ENCODE measurements at regions not wholly inside any gene's neighbourhood (a gene's known extent, or its start where the extent isn't known, plus 50 kb on each side); places are given as distances from the start of the nearest gene placed in this dataset.

GRCh38 chr4:151555151-151555945 is 146.4 kb downstream of the FHIP1A start:
- H3K36me3 ChIP-seq = no peaks in the 10 kb centered on the region
- no peak overlapping the region for H3K27ac ChIP-seq
- no peak for TF ChIP-seq CTCF (IDR thresholded peaks at IDR 0.05; ENCODE audit: low read depth, low read length)
- H3K9me3 ChIP-seq (ENCODE audit: low read depth) = no peaks in the 10 kb centered on the region
- H3K27me3 ChIP-seq = no peaks in the 10 kb centered on the region
- no peak overlapping the region for H3K4me3 ChIP-seq
- no peak for DNase-seq (ENCODE audit: low read depth in 1 of 2, low spot score in 1 of 2)
- no peaks in the 10 kb centered on the region for H3K4me1 ChIP-seq (ENCODE audit: low read depth)

GRCh38 chr4:151558496-151559113 is 149.6 kb downstream of the FHIP1A start:
- DNase-seq (ENCODE audit: low read depth in 1 of 2, low spot score in 1 of 2) = no peak
- TF ChIP-seq CTCF (IDR thresholded peaks at IDR 0.05; ENCODE audit: low read depth, low read length) = no peak
- no peak overlapping the region for H3K27ac ChIP-seq
- no peaks in the 10 kb centered on the region for H3K4me1 ChIP-seq (ENCODE audit: low read depth)
- H3K36me3 ChIP-seq = no peaks in the 10 kb centered on the region
- H3K4me3 ChIP-seq = no peak overlapping the region
- H3K9me3 ChIP-seq (ENCODE audit: low read depth) = no peaks in the 10 kb centered on the region
- H3K27me3 ChIP-seq = no peaks in the 10 kb centered on the region

DNA sequence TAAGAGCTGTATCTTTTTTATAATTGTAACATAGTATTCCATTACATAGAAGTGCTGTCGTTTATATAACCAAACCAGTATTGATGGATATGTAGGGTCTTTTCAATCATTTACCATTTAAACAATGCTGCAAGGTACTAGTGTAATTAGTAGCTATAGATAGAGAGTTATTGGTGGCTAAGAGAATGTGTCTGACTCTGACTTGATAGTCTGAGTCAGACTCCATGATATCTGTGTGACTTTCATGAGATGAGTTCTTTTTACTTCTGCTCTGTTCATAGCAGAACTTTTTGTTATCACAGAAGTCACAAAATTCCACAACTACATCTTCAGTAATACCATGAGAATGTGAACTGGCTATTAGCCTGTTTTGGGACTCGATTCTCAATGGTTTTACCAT is 150.6 kb downstream of the FHIP1A start:
- no peak for DNase-seq (ENCODE audit: low read depth in 1 of 2, low spot score in 1 of 2)
- Histone ChIP-seq H3K27ac (no peak overlapping the region), H3K9me3 (ENCODE audit: low read depth) (no peaks in the 10 kb centered on the region), H3K36me3 (no peaks in the 10 kb centered on the region), H3K27me3 (no peaks in the 10 kb centered on the region), H3K4me1 (ENCODE audit: low read depth) (no peaks in the 10 kb centered on the region), H3K4me3 (no peak overlapping the region)
- no peak for TF ChIP-seq CTCF (IDR thresholded peaks at IDR 0.05; ENCODE audit: low read depth, low read length)

DNA sequence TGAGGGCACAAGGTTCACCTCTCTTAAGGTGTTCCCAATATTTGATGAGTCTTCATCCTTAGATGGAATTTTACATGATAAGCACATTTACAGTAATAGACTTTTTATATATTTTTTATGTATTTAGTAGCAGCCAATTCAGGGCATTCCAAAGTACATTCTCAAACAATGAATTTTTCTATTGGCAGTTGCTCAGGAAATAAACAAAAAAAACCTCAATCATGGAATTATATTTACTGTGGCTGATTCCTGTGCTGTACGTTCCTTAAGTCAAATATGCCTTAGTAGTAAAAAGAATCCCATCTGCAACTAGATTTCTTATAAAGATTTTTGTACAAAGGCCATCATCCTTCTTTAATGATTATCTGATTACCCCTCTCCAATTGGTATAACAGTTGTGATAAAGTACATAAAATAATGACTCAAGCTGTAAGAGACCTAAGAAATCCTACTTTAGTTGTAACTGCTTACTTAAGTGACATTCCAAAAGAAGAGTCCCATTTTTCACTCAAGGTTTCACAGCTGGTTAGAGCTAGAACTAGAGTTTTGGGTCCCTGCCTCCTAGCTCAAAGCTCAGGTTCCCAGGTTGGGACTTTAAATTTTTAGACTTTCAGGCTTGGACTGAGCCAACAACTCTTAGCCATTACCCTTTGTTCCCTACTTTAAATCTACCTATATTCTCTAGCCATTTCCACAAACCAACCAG is 152.7 kb downstream of the FHIP1A start:
- no peaks in the 10 kb centered on the region for H3K4me1 ChIP-seq (ENCODE audit: low read depth)
- no peak for DNase-seq (ENCODE audit: low read depth in 1 of 2, low spot score in 1 of 2)
- H3K27me3 ChIP-seq = no peaks in the 10 kb centered on the region
- no peak overlapping the region for H3K4me3 ChIP-seq
- no peak for TF ChIP-seq CTCF (IDR thresholded peaks at IDR 0.05; ENCODE audit: low read depth, low read length)
- no peaks in the 10 kb centered on the region for H3K36me3 ChIP-seq
- H3K9me3 ChIP-seq (ENCODE audit: low read depth) = no peaks in the 10 kb centered on the region
- H3K27ac ChIP-seq = no peak overlapping the region

GRCh38 chr4:151563194-151563593 is 154.2 kb downstream of the FHIP1A start:
- Histone ChIP-seq H3K27ac (no peak overlapping the region), H3K4me3 (no peak overlapping the region), H3K27me3 (no peaks in the 10 kb centered on the region), H3K36me3 (no peaks in the 10 kb centered on the region), H3K9me3 (ENCODE audit: low read depth) (no peaks in the 10 kb centered on the region), H3K4me1 (ENCODE audit: low read depth) (no peaks in the 10 kb centered on the region)
- no peak for TF ChIP-seq CTCF (IDR thresholded peaks at IDR 0.05; ENCODE audit: low read depth, low read length)
- no peak for DNase-seq (ENCODE audit: low read depth in 1 of 2, low spot score in 1 of 2)

Data from cardiac muscle cell (in vitro differentiated cells and primary cell).